H1 (cell line): ENCODE measurements at regions not wholly inside any gene's neighbourhood (a gene's known extent, or its start where the extent isn't known, plus 50 kb on each side); places are given as distances from the start of the nearest gene placed in this dataset.

Experiments
- CTCF ChIA-PET: fragments of 300-600 bp; sonication (Branson Sonifier 250); formaldehyde crosslinking; loops from one replicate; lab custom pipeline; 2021; ENCODE audit not compliant: partially characterized antibody; lab: Charles Lee
- POLR2A ChIA-PET: fragments of 300-600 bp; sonication (Branson Sonifier 250); formaldehyde crosslinking; loops from one replicate; lab custom pipeline; 2021; ENCODE audit warnings: inconsistent platforms; ENCODE audit not compliant: partially characterized antibody; lab: Charles Lee
- DNase-seq, 2 experiments: peaks; one replicate each; pipeline versions ENCODE4 v3.0.0 to v3.0.0-alpha.2; 2010 to 2022; ENCODE audit warnings: low spot score in 2 of 2, low read depth in 1 of 2, mixed read lengths in 1 of 2
- FAIRE-seq: peaks from 2 replicates; lab custom pipeline; 2011; peaks lifted over from hg19 to GRCh38; lab: Jason Lieb, UNC
- H2AFZ ChIP-seq: 2 replicates; pipeline ENCODE4 v1.8.1; 2012; ENCODE audit warnings: low read length, inconsistent platforms
- H2AK5ac ChIP-seq: 2 replicates; pipeline ENCODE4 v1.6.1; 2013; ENCODE audit warnings: low read depth, low read length
- H2BK120ac ChIP-seq: replicated peaks from 2 replicates; pipeline ENCODE3; 2013; ENCODE audit warnings: low read depth, low read length, inconsistent platforms
- H2BK12ac ChIP-seq: 2 replicates; pipeline ENCODE4 v1.6.1; 2013; ENCODE audit warnings: low read depth, low read length
- H2BK15ac ChIP-seq: 2 replicates; pipeline ENCODE4 v1.6.1; 2013; ENCODE audit warnings: low read length
- H2BK20ac ChIP-seq: 2 replicates; pipeline ENCODE4 v1.6.1; 2013; ENCODE audit warnings: low read length
- H2BK5ac ChIP-seq: 2 replicates; pipeline ENCODE4 v1.6.1; 2013; ENCODE audit warnings: low read depth, low read length
- H3K14ac ChIP-seq: 2 replicates; pipeline ENCODE4 v1.6.1; 2013; ENCODE audit warnings: inconsistent platforms; ENCODE audit not compliant: insufficient read length
- H3K18ac ChIP-seq: 2 replicates; pipeline ENCODE4 v1.6.1; 2013; ENCODE audit warnings: low read length; ENCODE audit errors: extremely low read depth
- H3K23ac ChIP-seq: 2 replicates; pipeline ENCODE4 v1.6.1; 2013; ENCODE audit warnings: inconsistent platforms; ENCODE audit not compliant: insufficient read length
- H3K23me2 ChIP-seq: 2 replicates; pipeline ENCODE4 v1.6.1; 2013; ENCODE audit warnings: low read depth, low read length
- H3K27ac ChIP-seq: 2 replicates; pipeline ENCODE4 v1.6.1; 2011; ENCODE audit warnings: low read depth, low read length, inconsistent platforms
- H3K27me3 ChIP-seq, 4 experiments: replicated peaks in 1 of 4; 1 replicate in 1 of 4; 2 replicates in 3 of 4; pipeline versions ENCODE4 v1.6.1 to v1.8.1; 2011 to 2013; ENCODE audit warnings: low read length in 3 of 4, mild to moderate bottlenecking in 3 of 4, inconsistent platforms in 2 of 4, mixed read lengths in 2 of 4, moderate library complexity in 1 of 4; ENCODE audit not compliant: control insufficient read depth in 3 of 4, insufficient read depth in 3 of 4; ENCODE audit errors: extremely low read depth in 1 of 4
- H3K36me3 ChIP-seq, 4 experiments: 2 replicates each; pipeline versions ENCODE4 v1.6.1 to v1.8.1; 2011 to 2013; ENCODE audit warnings: mild to moderate bottlenecking in 4 of 4, low read length in 3 of 4, moderate library complexity in 2 of 4, control low read depth in 1 of 4, inconsistent platforms in 1 of 4; ENCODE audit not compliant: insufficient read depth in 4 of 4, control insufficient read depth in 2 of 4
- H3K4ac ChIP-seq: replicated peaks from 2 replicates; pipeline ENCODE3; 2013; ENCODE audit warnings: low read length, low read depth, mixed read lengths, inconsistent platforms; ENCODE audit not compliant: insufficient read length
- H3K4me1 ChIP-seq, 4 experiments: replicated peaks in 1 of 4; 1 replicate in 1 of 4; 2 replicates in 3 of 4; pipeline versions ENCODE4 v1.6.1 to v1.8.1; 2011 to 2013; ENCODE audit warnings: low read length in 3 of 4, inconsistent platforms in 2 of 4, mixed read lengths in 1 of 4; ENCODE audit not compliant: insufficient read depth in 4 of 4, control insufficient read depth in 3 of 4
- H3K4me2 ChIP-seq, 2 experiments: 2 replicates each; pipeline versions ENCODE4 v1.6.1 to v1.8.1; 2011 to 2013; ENCODE audit warnings: low read depth in 2 of 2, low read length in 2 of 2, control low read depth in 1 of 2, inconsistent platforms in 1 of 2, mild to moderate bottlenecking in 1 of 2; ENCODE audit not compliant: insufficient read depth in 1 of 2
- H3K4me3 ChIP-seq, 4 experiments: fragments of 200-600, 300-600 bp in 1 of 4; sonication (generic), shearing (Covaris generic), sonication (Bioruptor Twin) in 1 of 4; 2 replicates each; pipeline versions ENCODE4 v1.5.1 to v1.8.1; 2011 to 2016; ENCODE audit warnings: low read length in 4 of 4, low read depth in 3 of 4, control low read depth in 2 of 4, inconsistent platforms in 2 of 4, mild to moderate bottlenecking in 2 of 4, mixed read lengths in 1 of 4, moderate library complexity in 1 of 4; ENCODE audit not compliant: insufficient read depth in 2 of 4; ENCODE audit errors: extremely low read depth in 1 of 4
- H3K56ac ChIP-seq: replicated peaks from 2 replicates; pipeline ENCODE3; 2013; ENCODE audit warnings: low read depth, mild to moderate bottlenecking, mixed read lengths, low read length, inconsistent platforms; ENCODE audit not compliant: insufficient read length
- H3K79me1 ChIP-seq: 2 replicates; pipeline ENCODE4 v1.6.1; 2013; ENCODE audit warnings: low read depth, low read length, control low read depth
- H3K79me2 ChIP-seq, 2 experiments: 2 replicates each; pipeline versions ENCODE4 v1.6.1 to v1.8.1; 2012 to 2013; ENCODE audit warnings: low read length in 2 of 2, mild to moderate bottlenecking in 2 of 2, inconsistent platforms in 1 of 2; ENCODE audit not compliant: insufficient read depth in 2 of 2, control insufficient read depth in 1 of 2
- H3K9ac ChIP-seq, 4 experiments: replicated peaks in 1 of 4; 1 replicate in 1 of 4; 2 replicates in 3 of 4; pipeline versions ENCODE4 v1.6.1 to v1.8.1; 2011 to 2013; ENCODE audit warnings: low read depth in 3 of 4, low read length in 3 of 4, control low read depth in 2 of 4, mild to moderate bottlenecking in 2 of 4, moderate library complexity in 2 of 4, inconsistent platforms in 1 of 4; ENCODE audit errors: extremely low read depth in 1 of 4
- H3K9me3 ChIP-seq, 2 experiments: 2 replicates each; pipeline versions ENCODE4 v1.6.1 to v1.8.1; 2012 to 2013; ENCODE audit warnings: mild to moderate bottlenecking in 2 of 2, moderate library complexity in 2 of 2, control low read depth in 1 of 2, inconsistent platforms in 1 of 2, low read depth in 1 of 2, low read length in 1 of 2, mixed read lengths in 1 of 2; ENCODE audit not compliant: insufficient read depth in 2 of 2
- H4K20me1 ChIP-seq, 2 experiments: replicated peaks in 1 of 2; 2 replicates each; pipeline versions ENCODE3 to v1.8.1; 2011 to 2013; ENCODE audit warnings: inconsistent platforms in 2 of 2, low read length in 2 of 2, mild to moderate bottlenecking in 1 of 2; ENCODE audit not compliant: insufficient read depth in 2 of 2, control insufficient read depth in 1 of 2
- H4K5ac ChIP-seq: 2 replicates; pipeline ENCODE4 v1.6.1; 2013; ENCODE audit warnings: low read length, low read depth, mixed read lengths, inconsistent platforms; ENCODE audit not compliant: insufficient read length
- H4K8ac ChIP-seq: 2 replicates; pipeline ENCODE4 v1.8.0; 2013; ENCODE audit warnings: mild to moderate bottlenecking, moderate library complexity, low read length, inconsistent platforms; ENCODE audit not compliant: insufficient read depth; ENCODE audit errors: extremely low read depth
- H4K91ac ChIP-seq: replicated peaks from 2 replicates; pipeline ENCODE3; 2013; ENCODE audit warnings: low read length, mixed read lengths, inconsistent platforms; ENCODE audit not compliant: insufficient read length
- ATF3 ChIP-seq: IDR thresholded peaks from 2 replicates; pipeline ENCODE4 v1.6.1; 2011; ENCODE audit warnings: low read depth, mild to moderate bottlenecking, low read length; ENCODE audit not compliant: insufficient read depth
- CHD2 ChIP-seq: IDR thresholded peaks from 2 replicates; pipeline ENCODE4 v1.6.1; 2012; ENCODE audit warnings: low read length, improper control_type of control experiment
- CTBP2 ChIP-seq: IDR thresholded peaks from 2 replicates; pipeline ENCODE4 v1.7.0; 2011; ENCODE audit warnings: borderline replicate concordance, mild to moderate bottlenecking, moderate library complexity, mixed read lengths, low read length; ENCODE audit not compliant: insufficient read depth, insufficient read length
- GABPA ChIP-seq: IDR thresholded peaks from 2 replicates; pipeline ENCODE4 v1.6.1; 2011; ENCODE audit warnings: mild to moderate bottlenecking, low read length, moderate library complexity, borderline replicate concordance; ENCODE audit not compliant: insufficient read depth
- GTF2F1 ChIP-seq: IDR thresholded peaks from 2 replicates; pipeline ENCODE4 v1.6.1; 2012; ENCODE audit warnings: low read depth, low read length, improper control_type of control experiment, borderline replicate concordance
- HDAC2 ChIP-seq, 2 experiments: fragments of 300-600 bp in 1 of 2; sonication (generic) in 1 of 2; IDR thresholded peaks; 2 replicates each; pipeline ENCODE4 v1.6.1; 2011 to 2012; ENCODE audit warnings: low read depth in 2 of 2, low read length in 2 of 2, mild to moderate bottlenecking in 2 of 2, moderate library complexity in 2 of 2, borderline replicate concordance in 1 of 2, inconsistent platforms in 1 of 2
- PHF8 ChIP-seq: fragments of 200-600 bp; sonication (generic); conservative IDR thresholded peaks from 2 replicates; pipeline ENCODE4 v1.7.1; 2012; ENCODE audit warnings: low read depth, mild to moderate bottlenecking, inconsistent platforms, low read length, moderate library complexity
- POLR2AphosphoS5 ChIP-seq: IDR thresholded peaks from 2 replicates; pipeline ENCODE4 v1.6.1; 2011; ENCODE audit warnings: low read depth, low read length
- RNF2 ChIP-seq: fragments of 200-900, 300-1000 bp; sonication (generic); IDR thresholded peaks from 2 replicates; pipeline ENCODE4 v1.7.1; 2016; ENCODE audit warnings: borderline replicate concordance, low read depth, mild to moderate bottlenecking, antibody characterized with exemption, low read length; ENCODE audit not compliant: poor library complexity, severe bottlenecking; ENCODE audit errors: missing control alignments
- SUZ12 ChIP-seq: fragments of 200-600 bp; sonication (generic); IDR thresholded peaks from 2 replicates; pipeline ENCODE4 v1.6.1; 2012; ENCODE audit warnings: mild to moderate bottlenecking, inconsistent platforms, low read length, moderate library complexity, mixed read lengths
- WGBS, 2 experiments: shearing (Covaris generic) in 1 of 2; methylation state at CpG; one replicate each; pipeline versions ENCODE4 v1.1.6 to v1.1.7; 2013 to 2015; ENCODE audit warnings: low lambda C conversion rate in 2 of 2, mixed read lengths in 2 of 2, inconsistent platforms in 1 of 2, low coverage in 1 of 2, missing lambda C conversion rate in 1 of 2; ENCODE audit not compliant: insufficient replicate concordance in 2 of 2, insufficient coverage in 1 of 2, insufficient read length in 1 of 2; ENCODE audit errors: extremely low coverage in 1 of 2, missing lambda C conversion rate in 1 of 2; 5-methylcytosine and 5-hydroxymethylcytosine counted together

DNA sequence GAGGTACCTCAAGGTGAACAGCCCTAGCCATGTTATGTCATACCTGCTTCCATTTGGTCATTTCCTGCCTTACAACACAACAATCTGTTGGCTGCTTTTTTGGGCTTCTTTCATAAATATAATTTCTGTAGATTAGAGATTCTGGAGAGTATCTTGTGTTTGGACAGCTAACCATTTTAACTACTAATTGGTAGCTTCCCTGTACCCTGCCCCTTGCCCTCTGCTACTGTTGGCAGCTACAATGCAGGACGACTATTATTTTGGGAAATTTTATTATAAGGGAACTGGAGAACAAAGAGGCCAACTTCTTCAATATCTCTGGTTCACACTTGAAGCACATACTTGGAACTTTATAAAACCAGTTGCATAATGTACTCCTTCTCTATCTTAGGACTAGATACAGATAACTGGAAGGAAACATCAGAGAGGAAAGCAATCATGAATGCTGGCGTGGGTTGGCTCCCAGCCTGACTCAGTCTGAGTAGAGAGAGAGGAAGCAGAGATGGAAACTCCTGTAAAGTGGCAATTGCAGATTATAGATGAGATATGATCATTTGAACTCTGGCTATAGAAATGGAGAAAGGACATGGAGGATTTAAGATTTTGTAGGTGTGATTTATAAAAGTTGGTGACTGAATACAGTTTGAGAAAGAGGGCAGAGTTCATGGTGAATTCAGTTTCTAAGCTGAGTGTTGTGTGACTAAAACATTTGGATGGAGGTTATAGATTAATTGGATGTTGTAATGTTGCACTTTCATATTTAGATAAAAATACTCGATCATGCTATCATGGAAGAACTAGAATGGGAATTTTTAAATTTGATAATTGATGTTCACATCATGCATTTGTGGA lies 74.5 kb downstream of the MDH1 start:
- H2BK15ac ChIP-seq, result no peak overlapping the region
- H3K23me2 ChIP-seq, result no peaks in the 10 kb centered on the region
- H3K4ac ChIP-seq, result no peak overlapping the region
- H3K79me2 ChIP-seq, result no peaks in the 10 kb centered on the region
- CTCF ChIA-PET, result interaction anchor here (0.9 to 1.9 kb wide), 2 partner anchors 19 to 30 kb away, joined by 3 to 4 read pairs; no protein-coding TSS in a partner anchor
- H2BK5ac ChIP-seq, result no peak overlapping the region
- no peak overlapping the region for H3K27ac ChIP-seq
- no peak for FAIRE-seq
- no peak overlapping the region for H2AK5ac ChIP-seq
- no peak overlapping the region for H2BK20ac ChIP-seq
- H3K4me3 ChIP-seq, result no peak overlapping the region
- no peaks in the 10 kb centered on the region for H3K79me1 ChIP-seq
- H3K9ac ChIP-seq, result no peak overlapping the region
- H4K5ac ChIP-seq, result no peak overlapping the region
- no peak overlapping the region for H2AFZ ChIP-seq
- H4K20me1 ChIP-seq, result no peaks in the 10 kb centered on the region
- H3K4me1 ChIP-seq, result peaks cover 4 to 11% (median 7%) of the 10 kb centered on the region in 4 experiments; a peak in 6 of 7 replicates
- no peak overlapping the region for H3K18ac ChIP-seq
- no peak overlapping the region for H3K56ac ChIP-seq
- H4K91ac ChIP-seq, result no peak overlapping the region
- H4K8ac ChIP-seq, result no peak overlapping the region
- no peak overlapping the region for H2BK120ac ChIP-seq
- H3K9me3 ChIP-seq, result no peaks in the 10 kb centered on the region
- WGBS, 2 experiments, result 93% methylated on average over 3 of the region's 3 CpGs; no CpG with 5 or more reads in 1 of the 2 experiments
- no peak overlapping the region for H3K4me2 ChIP-seq
- POLR2A ChIA-PET, result no interaction called here
- DNase-seq, result no peak
- no peaks in the 10 kb centered on the region for H3K36me3 ChIP-seq
- H2BK12ac ChIP-seq, result no peak overlapping the region
- H3K27me3 ChIP-seq, result no peaks in the 10 kb centered on the region
- H3K14ac ChIP-seq, result no peak overlapping the region
- no peak overlapping the region for H3K23ac ChIP-seq
- TF ChIP-seq GTF2F1 (no peak), PHF8 (no peak), HDAC2 (IDR thresholded peaks at IDR 0.05; ENCODE audit: borderline replicate concordance in 1 of 2, low read depth in 2 of 2, low read length in 2 of 2) (no peak), GABPA (no peak), ATF3 (no peak), SUZ12 (no peak), CTBP2 (no peak), CHD2 (no peak), POLR2AphosphoS5 (no peak), RNF2 (no peak)
